ENCODE measurements at regions not wholly inside any gene's neighbourhood (a gene's known extent, or its start where the extent isn't known, plus 50 kb on each side); places are given as distances from the start of the nearest gene placed in this dataset.
A peak's percentile ranks its signal among the peaks of the same experiment; 100 is the strongest.

DNA sequence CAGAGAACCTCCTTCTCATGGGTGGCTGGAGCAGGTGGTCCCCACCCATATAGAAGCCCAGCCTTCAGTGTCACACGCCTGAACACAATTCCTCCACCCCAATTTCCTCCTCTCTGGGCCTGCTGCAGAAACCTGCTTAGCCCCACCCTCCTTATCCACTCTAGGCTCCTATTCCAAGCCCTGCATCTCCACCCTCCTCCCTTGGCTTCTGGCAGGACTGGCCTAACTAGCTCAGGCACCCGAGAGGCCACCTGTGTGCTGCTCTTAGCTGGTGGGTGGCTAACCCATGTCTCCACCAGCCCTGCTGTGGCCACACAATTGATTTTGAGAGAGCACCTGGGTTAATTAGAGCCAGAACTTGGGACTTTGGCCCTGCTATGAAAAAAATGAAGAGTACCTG is 77.3 kb upstream of the ATP10B start:
- DNase-seq (ENCODE audit: insufficient read length, low spot score) (no peak), FAIRE-seq (no peak)

GRCh38 chr5:160926428-160926827 is 74.4 kb upstream of the ATP10B start:
- no peak for FAIRE-seq

More for the DNA sequence above, 77.3 kb upstream of the ATP10B start:
- TF ChIP-seq POLR2A (IDR thresholded peaks at IDR 0.05; ENCODE audit: low read depth, low read length), result no peak
- no peak for TF ChIP-seq SPI1 (IDR thresholded peaks at IDR 0.05; ENCODE audit: low read depth, low read length)

GRCh38 chr5:160925281-160925680 is 73.3 kb upstream of the ATP10B start:
- no peak for TF ChIP-seq TAF1 (IDR thresholded peaks at IDR 0.05; ENCODE audit: low read depth, low read length)
- TF ChIP-seq PAX5 (IDR thresholded peaks at IDR 0.05; ENCODE audit: insufficient read depth, low read length, severe bottlenecking), result no peak
- no peak for TF ChIP-seq SPI1 (IDR thresholded peaks at IDR 0.05; ENCODE audit: low read depth, low read length)
- TF ChIP-seq POU2F2 (IDR thresholded peaks at IDR 0.05; ENCODE audit: low read depth, low read length), result no peak
- no peak for TF ChIP-seq POLR2AphosphoS5 (IDR thresholded peaks at IDR 0.05; ENCODE audit: low read depth, low read length)
- no peak for TF ChIP-seq POLR2A (IDR thresholded peaks at IDR 0.05; ENCODE audit: low read depth, low read length)
- no peak for FAIRE-seq
- no peak for DNase-seq (ENCODE audit: insufficient read length, low spot score)

More at GRCh38 chr5:160926428-160926827, 74.4 kb upstream of the ATP10B start:
- no peak for DNase-seq (ENCODE audit: insufficient read length, low spot score)
- no peak for TF ChIP-seq PAX5 (IDR thresholded peaks at IDR 0.05; ENCODE audit: insufficient read depth, low read length, severe bottlenecking)
- TF ChIP-seq POLR2AphosphoS5 (IDR thresholded peaks at IDR 0.05; ENCODE audit: low read depth, low read length), result no peak
- TF ChIP-seq POU2F2 (IDR thresholded peaks at IDR 0.05; ENCODE audit: low read depth, low read length), result no peak
- TF ChIP-seq SPI1 (IDR thresholded peaks at IDR 0.05; ENCODE audit: low read depth, low read length), result no peak

GRCh38 chr5:160923936-160924710 is 72.1 kb upstream of the ATP10B start:
- TF ChIP-seq POLR2A (IDR thresholded peaks at IDR 0.05; ENCODE audit: low read depth, low read length) (no peak), PAX5 (IDR thresholded peaks at IDR 0.05; ENCODE audit: insufficient read depth, low read length, severe bottlenecking) (no peak), SPI1 (IDR thresholded peaks at IDR 0.05; ENCODE audit: low read depth, low read length) (no peak), TAF1 (IDR thresholded peaks at IDR 0.05; ENCODE audit: low read depth, low read length) (no peak), POU2F2 (IDR thresholded peaks at IDR 0.05; ENCODE audit: low read depth, low read length) (no peak), POLR2AphosphoS5 (IDR thresholded peaks at IDR 0.05; ENCODE audit: low read depth, low read length) (no peak)
- FAIRE-seq (no peak), DNase-seq (ENCODE audit: insufficient read length, low spot score) (no peak)

DNA sequence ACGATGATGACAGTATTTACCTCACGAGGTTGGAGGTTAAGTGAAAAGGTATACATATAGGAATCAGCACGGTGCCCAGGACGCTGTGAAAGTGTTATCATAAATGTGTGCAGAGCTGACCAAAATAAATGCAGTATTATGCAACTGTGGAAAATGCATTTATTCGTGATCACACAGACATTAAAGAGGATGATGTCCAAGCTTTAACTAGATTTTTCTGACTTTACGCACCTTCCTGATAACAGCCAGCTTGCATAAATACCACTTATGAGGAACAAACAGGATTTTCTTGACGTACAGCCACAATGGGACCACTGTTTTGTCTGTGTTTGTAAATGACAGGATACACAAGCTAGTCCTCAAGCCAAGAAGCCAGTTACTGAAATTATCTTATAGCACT is 71.4 kb upstream of the ATP10B start:
- no peak for FAIRE-seq
- no peak for DNase-seq (ENCODE audit: insufficient read length, low spot score)
- TF ChIP-seq POU2F2 (IDR thresholded peaks at IDR 0.05; ENCODE audit: low read depth, low read length) (no peak), POLR2A (IDR thresholded peaks at IDR 0.05; ENCODE audit: low read depth, low read length) (no peak), SPI1 (IDR thresholded peaks at IDR 0.05; ENCODE audit: low read depth, low read length) (no peak), POLR2AphosphoS5 (IDR thresholded peaks at IDR 0.05; ENCODE audit: low read depth, low read length) (no peak), PAX5 (IDR thresholded peaks at IDR 0.05; ENCODE audit: insufficient read depth, low read length, severe bottlenecking) (no peak), TAF1 (IDR thresholded peaks at IDR 0.05; ENCODE audit: low read depth, low read length) (no peak)

- DNase-seq (ENCODE audit: insufficient read length, low spot score) (no peak), FAIRE-seq (no peak)
- TF ChIP-seq POU2F2 (IDR thresholded peaks at IDR 0.05; ENCODE audit: low read depth, low read length) (no peak), PAX5 (IDR thresholded peaks at IDR 0.05; ENCODE audit: insufficient read depth, low read length, severe bottlenecking) (no peak), SPI1 (IDR thresholded peaks at IDR 0.05; ENCODE audit: low read depth, low read length) (no peak), POLR2A (IDR thresholded peaks at IDR 0.05; ENCODE audit: low read depth, low read length) (no peak), TAF1 (IDR thresholded peaks at IDR 0.05; ENCODE audit: low read depth, low read length) (no peak), POLR2AphosphoS5 (IDR thresholded peaks at IDR 0.05; ENCODE audit: low read depth, low read length) (no peak)
These were observed 70.3 kb upstream of the ATP10B start for GRCh38 chr5:160922311-160922710.

DNA sequence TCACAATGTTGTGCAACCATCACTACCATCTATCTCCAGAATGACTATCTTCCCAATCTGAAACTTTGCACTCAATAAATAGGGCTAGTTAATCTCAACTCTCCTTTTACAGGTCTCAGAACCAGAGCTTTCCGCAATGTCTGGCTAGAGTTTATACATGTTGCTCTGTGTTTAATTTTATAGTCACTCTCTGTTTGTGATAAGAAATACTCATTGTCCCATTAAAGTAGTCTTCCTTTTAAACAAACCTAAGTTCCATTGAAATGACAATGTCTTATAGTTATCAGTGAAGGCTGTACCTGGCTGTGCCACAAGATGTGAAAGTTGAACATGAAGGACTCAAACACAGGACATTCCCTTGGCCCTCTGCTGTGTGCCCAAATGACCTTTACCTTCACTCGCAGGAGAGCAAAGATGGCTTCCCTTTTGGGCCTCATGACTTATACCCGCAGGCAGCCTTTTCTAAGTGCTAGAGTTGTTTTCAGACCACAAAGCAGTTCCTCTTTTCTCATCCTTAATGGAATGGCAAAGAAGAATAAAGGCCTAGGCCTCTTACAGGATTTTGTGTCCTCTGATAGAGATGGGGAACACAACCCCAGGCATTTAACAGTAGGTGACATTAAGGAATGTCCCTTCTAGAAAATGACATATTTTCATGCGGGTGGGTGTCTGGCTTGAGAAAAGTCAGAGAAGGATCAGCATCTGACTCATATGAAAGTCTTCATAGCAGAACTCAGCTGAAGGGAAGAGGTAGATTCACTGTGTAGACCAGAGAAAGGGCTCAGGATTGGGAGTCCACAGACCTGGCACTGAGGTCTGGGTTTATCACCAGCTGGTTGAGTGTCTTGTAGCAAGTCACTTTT is 69.6 kb upstream of the ATP10B start:
- TF ChIP-seq POLR2A (IDR thresholded peaks at IDR 0.05; ENCODE audit: low read depth, low read length) (no peak), SPI1 (IDR thresholded peaks at IDR 0.05; ENCODE audit: low read depth, low read length) (peak; percentile 20; the same call in 1 of the 2 replicates), PAX5 (IDR thresholded peaks at IDR 0.05; ENCODE audit: insufficient read depth, low read length, severe bottlenecking) (no peak)
- DNase-seq (ENCODE audit: insufficient read length, low spot score) (no peak), FAIRE-seq (no peak)

- no peak for TF ChIP-seq PAX5 (IDR thresholded peaks at IDR 0.05; ENCODE audit: insufficient read depth, low read length, severe bottlenecking)
- TF ChIP-seq POU2F2 (IDR thresholded peaks at IDR 0.05; ENCODE audit: low read depth, low read length), result no peak
- no peak for TF ChIP-seq SPI1 (IDR thresholded peaks at IDR 0.05; ENCODE audit: low read depth, low read length)
- DNase-seq (ENCODE audit: insufficient read length, low spot score) (no peak), FAIRE-seq (no peak)
These were observed 67.6 kb upstream of the ATP10B start for GRCh38 chr5:160919626-160920025.

DNA sequence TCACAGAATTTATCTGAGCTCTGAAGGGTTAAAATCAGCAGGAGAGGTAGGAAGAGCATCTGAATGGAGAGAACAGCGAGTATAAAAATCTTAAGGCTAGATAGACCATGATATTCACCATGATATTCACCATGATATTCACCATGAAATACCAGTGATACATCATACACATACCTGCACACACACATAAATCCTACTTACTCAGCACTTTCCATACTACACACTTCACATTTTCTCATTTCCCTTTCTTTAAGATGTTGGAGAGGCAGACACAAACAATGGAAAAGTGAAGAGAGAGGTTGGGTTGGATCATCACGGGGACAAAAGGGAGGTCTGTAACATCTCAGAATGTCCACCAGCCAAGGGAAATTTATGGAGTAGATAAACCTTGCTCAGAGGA is 66.4 kb upstream of the ATP10B start:
- DNase-seq (ENCODE audit: insufficient read length, low spot score) (no peak), FAIRE-seq (no peak)
- no peak for TF ChIP-seq POLR2A (IDR thresholded peaks at IDR 0.05; ENCODE audit: low read depth, low read length)
- no peak for TF ChIP-seq SPI1 (IDR thresholded peaks at IDR 0.05; ENCODE audit: low read depth, low read length)
- no peak for TF ChIP-seq POU2F2 (IDR thresholded peaks at IDR 0.05; ENCODE audit: low read depth, low read length)

GRCh38 chr5:160906090-160906489 is 54.1 kb upstream of the ATP10B start:
- DNase-seq (ENCODE audit: insufficient read length, low spot score), result no peak
- TF ChIP-seq PAX5 (IDR thresholded peaks at IDR 0.05; ENCODE audit: insufficient read depth, low read length, severe bottlenecking) (no peak), TAF1 (IDR thresholded peaks at IDR 0.05; ENCODE audit: low read depth, low read length) (no peak), SPI1 (IDR thresholded peaks at IDR 0.05; ENCODE audit: low read depth, low read length) (no peak), POU2F2 (IDR thresholded peaks at IDR 0.05; ENCODE audit: low read depth, low read length) (no peak), POLR2AphosphoS5 (IDR thresholded peaks at IDR 0.05; ENCODE audit: low read depth, low read length) (no peak), POLR2A (IDR thresholded peaks at IDR 0.05; ENCODE audit: low read depth, low read length) (no peak)
- FAIRE-seq, result no peak

All from GM12891 (cell line).